Sigmoid colon (tissue), 6 donors: ENCODE measurements at regions not wholly inside any gene's neighbourhood (a gene's known extent, or its start where the extent isn't known, plus 50 kb on each side); places are given as distances from the start of the nearest gene placed in this dataset.

Experiments used
- DNase-seq: peaks from one replicate; pipeline ENCODE4 v3.0.0-alpha.2; 2019
- H3K27ac ChIP-seq, 4 donors: fragments of 200-600 bp; sonication (generic); one replicate each; pipeline ENCODE4 v1.5.1; 2016 to 2019; ENCODE audit warnings: mild to moderate bottlenecking in 1 of 4
- H3K27me3 ChIP-seq, 3 donors: fragments of 200-600 bp; sonication (generic); one replicate each; pipeline ENCODE4 v1.5.1; 2019; ENCODE audit warnings: mild to moderate bottlenecking in 1 of 3
- H3K36me3 ChIP-seq, 4 donors: fragments of 200-600 bp; sonication (generic); one replicate each; pipeline ENCODE4 v1.5.1; 2016 to 2019
- H3K4me1 ChIP-seq, 4 donors: fragments of 200-600 bp; sonication (generic); one replicate each; pipeline ENCODE4 v1.5.1; 2017 to 2019
- H3K4me3 ChIP-seq, 4 donors: fragments of 200-600 bp; sonication (generic); one replicate each; pipeline ENCODE4 v1.5.1; 2017 to 2019; ENCODE audit warnings: mild to moderate bottlenecking in 2 of 4, moderate library complexity in 1 of 4
- H3K9me3 ChIP-seq, 4 donors: fragments of 200-600 bp in 3 of 4; sonication (generic) in 3 of 4; one replicate each; pipeline versions ENCODE4 v1.5.1 to v1.6.1; 2013 to 2019
- CTCF ChIP-seq, 4 experiments: fragments of 450-650 bp in 3 of 4; fragments of 200-600 bp in 1 of 4; IDR thresholded peaks; one replicate each; pipeline ENCODE4 v1.5.1; 2016 to 2019; ENCODE audit warnings: antibody characterized with exemption in 4 of 4, mild to moderate bottlenecking in 3 of 4, moderate library complexity in 2 of 4
- EP300 ChIP-seq, 4 donors: sonication (generic); formaldehyde crosslinking; IDR thresholded peaks; one replicate each; pipeline ENCODE4 v1.6.1; 2017; ENCODE audit warnings: antibody characterized with exemption in 4 of 4
- POLR2A ChIP-seq, 2 donors: fragments of 450-650 bp; IDR thresholded peaks; one replicate each; pipeline ENCODE4 v1.6.1; 2016; ENCODE audit warnings: antibody characterized with exemption in 2 of 2, mild to moderate bottlenecking in 2 of 2, moderate library complexity in 2 of 2
- POLR2AphosphoS5 ChIP-seq, 4 donors: sonication (generic); formaldehyde crosslinking; IDR thresholded peaks; one replicate each; pipeline ENCODE4 v1.6.1; 2017; ENCODE audit warnings: antibody characterized with exemption in 4 of 4
- WGBS, 2 donors: extraction: QIAGEN DNeasy Blood & Tissue Kit; methylation state at CpG; one replicate each; pipeline ENCODE4 v1.1.7; 2013; 5-methylcytosine and 5-hydroxymethylcytosine counted together
- intact Hi-C: fragments of 100-400 bp; cut with DNase I; formaldehyde crosslinking; loops from one replicate; pipeline ENCODE4 v1.15.1; 2023
- donor health status: healthy with polysubstance abuse.
- donor health status: healthy.

DNA sequence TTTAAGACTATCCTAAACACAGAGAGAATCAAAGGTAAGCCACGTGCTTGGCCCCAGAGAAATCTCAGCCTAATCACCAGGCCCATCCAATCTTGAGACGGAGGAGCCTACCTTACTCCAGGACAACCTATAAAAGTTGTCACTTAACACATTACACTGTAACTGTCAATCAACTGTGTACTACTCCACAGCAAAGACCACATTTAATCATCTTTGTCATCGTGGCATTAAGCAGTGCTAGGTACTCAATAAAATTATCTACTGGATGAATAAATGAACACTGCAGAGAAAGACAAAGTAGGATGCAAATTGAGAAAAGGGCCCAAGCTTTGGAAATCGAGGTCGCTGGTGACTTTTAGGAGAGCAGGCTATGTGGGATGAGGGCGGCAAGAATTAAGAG lies 466.7 kb downstream of the SHQ1 start:
- Histone ChIP-seq H3K4me1 (peaks cover 0 to 43% (median 31%) of the 10 kb centered on the region in 4 donors), H3K27ac (no peak overlapping the region), H3K4me3 (no peak overlapping the region), H3K36me3 (peaks cover 0 to 16% (median 7%) of the 10 kb centered on the region in 4 donors), H3K9me3 (no peaks in the 10 kb centered on the region), H3K27me3 (no peaks in the 10 kb centered on the region)
- intact Hi-C loops, result loop anchor here (5.0 kb wide), 1 partner anchor 51 kb away; no protein-coding TSS in a partner anchor
- 92 to 93% methylated on average over 6 of the region's 6 CpGs for WGBS, 2 donors
- TF ChIP-seq POLR2A (IDR thresholded peaks at IDR 0.05) (no peak), EP300 (IDR thresholded peaks at IDR 0.05) (no peak), CTCF (IDR thresholded peaks at IDR 0.05) (no peak), POLR2AphosphoS5 (IDR thresholded peaks at IDR 0.05) (no peak)
- no peak for DNase-seq

GRCh38 chr3:72380711-72381493 lies 467.3 kb downstream of the SHQ1 start:
- no peak overlapping the region for H3K27ac ChIP-seq

GRCh38 chr3:72380193-72380592 lies 468.1 kb downstream of the SHQ1 start:
- intact Hi-C loops, result loop anchor here (5.0 kb wide), 1 partner anchor 52 kb away; no protein-coding TSS in a partner anchor
- TF ChIP-seq POLR2A (IDR thresholded peaks at IDR 0.05) (no peak), POLR2AphosphoS5 (IDR thresholded peaks at IDR 0.05) (no peak), EP300 (IDR thresholded peaks at IDR 0.05) (no peak)
- no peak for DNase-seq
- WGBS, 2 donors, result 27 to 64% methylated on average over 4 of the region's 4 CpGs
- Histone ChIP-seq H3K36me3 (peaks cover 0 to 16% (median 7%) of the 10 kb centered on the region in 4 donors), H3K4me3 (no peak overlapping the region), H3K4me1 (peaks cover 0 to 38% (median 31%) of the 10 kb centered on the region in 4 donors), H3K27me3 (no peaks in the 10 kb centered on the region), H3K27ac (no peak overlapping the region), H3K9me3 (no peaks in the 10 kb centered on the region)

More at GRCh38 chr3:72380711-72381493, 467.3 kb downstream of the SHQ1 start:
- intact Hi-C loops, result loop anchor here (5.0 kb wide), 1 partner anchor 51 kb away; no protein-coding TSS in a partner anchor
- no peak for DNase-seq
- Histone ChIP-seq H3K9me3 (no peaks in the 10 kb centered on the region), H3K27me3 (no peaks in the 10 kb centered on the region), H3K4me3 (no peak overlapping the region), H3K4me1 (peaks cover 0 to 38% (median 31%) of the 10 kb centered on the region in 4 donors), H3K36me3 (peaks cover 0 to 16% (median 7%) of the 10 kb centered on the region in 4 donors)
- no peak for TF ChIP-seq POLR2AphosphoS5 (IDR thresholded peaks at IDR 0.05)
- no peak for TF ChIP-seq CTCF (IDR thresholded peaks at IDR 0.05)
- no peak for TF ChIP-seq POLR2A (IDR thresholded peaks at IDR 0.05)
- TF ChIP-seq EP300 (IDR thresholded peaks at IDR 0.05), result no peak
- 90 to 93% methylated on average over 8 of the region's 8 CpGs for WGBS, 2 donors

- Histone ChIP-seq H3K4me1 (peaks cover 0 to 34% (median 29%) of the 10 kb centered on the region in 4 donors), H3K9me3 (no peaks in the 10 kb centered on the region), H3K27me3 (no peaks in the 10 kb centered on the region), H3K4me3 (no peak overlapping the region), H3K36me3 (peaks cover 0 to 16% (median 7%) of the 10 kb centered on the region in 4 donors), H3K27ac (no peak overlapping the region)
- TF ChIP-seq POLR2AphosphoS5 (IDR thresholded peaks at IDR 0.05), result no peak
- no peak for TF ChIP-seq EP300 (IDR thresholded peaks at IDR 0.05)
- TF ChIP-seq POLR2A (IDR thresholded peaks at IDR 0.05), result no peak
- no peak for TF ChIP-seq CTCF (IDR thresholded peaks at IDR 0.05)
- intact Hi-C loops, result loop anchor here (5.0 kb wide), 1 partner anchor 53 kb away; no protein-coding TSS in a partner anchor
- WGBS, 2 donors, result 15 to 68% methylated on average over 1 of the region's 1 CpG
- DNase-seq, result no peak
Observed at GRCh38 chr3:72379500-72380187, 468.6 kb downstream of the SHQ1 start.

DNA sequence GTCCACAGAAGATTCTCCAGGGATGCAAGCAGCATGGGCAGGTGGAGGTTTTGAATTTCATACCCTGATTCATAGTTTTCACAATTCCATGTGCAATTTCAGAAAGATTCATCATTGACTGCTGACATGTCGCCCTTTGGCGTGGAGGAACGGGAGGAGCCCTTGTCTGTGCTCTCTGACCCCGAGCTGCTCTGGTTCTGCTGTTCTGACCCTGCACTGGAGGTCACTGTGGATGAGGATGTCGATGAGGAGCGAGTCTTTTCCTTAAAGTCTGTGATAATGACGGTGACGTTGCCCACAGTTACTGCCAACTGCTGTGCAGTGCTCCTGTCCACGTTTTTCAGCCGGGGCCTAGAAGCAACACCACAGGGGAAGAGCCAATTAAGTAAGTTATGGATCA lies 470.0 kb downstream of the SHQ1 start:
- Histone ChIP-seq H3K4me3 (no peak overlapping the region), H3K36me3 (peaks cover 0 to 16% (median 7%) of the 10 kb centered on the region in 4 donors), H3K9me3 (no peaks in the 10 kb centered on the region), H3K27ac (no peak overlapping the region), H3K27me3 (no peaks in the 10 kb centered on the region), H3K4me1 (peaks cover 0 to 30% (median 20%) of the 10 kb centered on the region in 4 donors)
- TF ChIP-seq POLR2A (IDR thresholded peaks at IDR 0.05) (no peak), CTCF (IDR thresholded peaks at IDR 0.05) (no peak), EP300 (IDR thresholded peaks at IDR 0.05) (no peak), POLR2AphosphoS5 (IDR thresholded peaks at IDR 0.05) (no peak)
- WGBS, 2 donors, result 89 to 91% methylated on average over 10 of the region's 10 CpGs
- no peak for DNase-seq
- intact Hi-C loops, result no loop called here
